ENCODE measurements at regions not wholly inside any gene's neighbourhood (a gene's known extent, or its start where the extent isn't known, plus 50 kb on each side); places are given as distances from the start of the nearest gene placed in this dataset.

GRCh38 chr6:14513496-14514393 is 396.2 kb downstream of the CD83 start:
- in situ Hi-C loops (cut with MboI; ENCODE audit: low pct_ligation_motif_present in 1 of 4, low pct_unique_long_range_greater_than_20kb in 1 of 4, low sequenced_read_pairs in 3 of 4) = no loop called here
- TF ChIP-seq, protein P1, sequence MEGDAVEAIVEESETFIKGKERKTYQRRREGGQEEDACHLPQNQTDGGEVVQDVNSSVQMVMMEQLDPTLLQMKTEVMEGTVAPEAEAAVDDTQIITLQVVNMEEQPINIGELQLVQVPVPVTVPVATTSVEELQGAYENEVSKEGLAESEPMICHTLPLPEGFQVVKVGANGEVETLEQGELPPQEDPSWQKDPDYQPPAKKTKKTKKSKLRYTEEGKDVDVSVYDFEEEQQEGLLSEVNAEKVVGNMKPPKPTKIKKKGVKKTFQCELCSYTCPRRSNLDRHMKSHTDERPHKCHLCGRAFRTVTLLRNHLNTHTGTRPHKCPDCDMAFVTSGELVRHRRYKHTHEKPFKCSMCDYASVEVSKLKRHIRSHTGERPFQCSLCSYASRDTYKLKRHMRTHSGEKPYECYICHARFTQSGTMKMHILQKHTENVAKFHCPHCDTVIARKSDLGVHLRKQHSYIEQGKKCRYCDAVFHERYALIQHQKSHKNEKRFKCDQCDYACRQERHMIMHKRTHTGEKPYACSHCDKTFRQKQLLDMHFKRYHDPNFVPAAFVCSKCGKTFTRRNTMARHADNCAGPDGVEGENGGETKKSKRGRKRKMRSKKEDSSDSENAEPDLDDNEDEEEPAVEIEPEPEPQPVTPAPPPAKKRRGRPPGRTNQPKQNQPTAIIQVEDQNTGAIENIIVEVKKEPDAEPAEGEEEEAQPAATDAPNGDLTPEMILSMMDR (IDR thresholded peaks at IDR 0.05) = no peak
- TF ChIP-seq POLR2A (IDR thresholded peaks at IDR 0.05) (no peak), POLR2AphosphoS5 (IDR thresholded peaks at IDR 0.05) (no peak), EP300 (IDR thresholded peaks at IDR 0.05; ENCODE audit: low read depth) (no peak)
- Histone ChIP-seq H3K27ac (no peak overlapping the region), H3K36me3 (no peaks in the 10 kb centered on the region), H3K9me3 (no peaks in the 10 kb centered on the region), H3K4me3 (no peak overlapping the region), H3K27me3 (no peaks in the 10 kb centered on the region), H3K4me1 (no peaks in the 10 kb centered on the region)
- WGBS, 2 donors (ENCODE audit: low coverage in 1 of 2) = 80 to 83% methylated on average over 7 of the region's 7 CpGs
- intact Hi-C loops (cut with DNase I; ENCODE audit: low total_unique reads) = no loop called here
- no peak for DNase-seq

- intact Hi-C loops (cut with DNase I; ENCODE audit: low total_unique reads) = no loop called here
- DNase-seq = no peak
- in situ Hi-C loops (cut with MboI; ENCODE audit: low pct_ligation_motif_present in 1 of 4, low pct_unique_long_range_greater_than_20kb in 1 of 4, low sequenced_read_pairs in 3 of 4) = no loop called here
- Histone ChIP-seq H3K36me3 (no peaks in the 10 kb centered on the region), H3K27me3 (no peaks in the 10 kb centered on the region), H3K4me3 (no peak overlapping the region), H3K9me3 (no peaks in the 10 kb centered on the region), H3K27ac (peak overlapping the region in 2 of 4 donors; percentile 33 to 60), H3K4me1 (no peaks in the 10 kb centered on the region)
- 76 to 87% methylated on average over 11 of the region's 11 CpGs for WGBS, 2 donors (ENCODE audit: low coverage in 1 of 2)
- TF ChIP-seq EP300 (IDR thresholded peaks at IDR 0.05; ENCODE audit: low read depth) (no peak), POLR2AphosphoS5 (IDR thresholded peaks at IDR 0.05) (peak; percentile 44 to 85 (median 68))
These were observed 399.4 kb downstream of the CD83 start for GRCh38 chr6:14516956-14517355.

- in situ Hi-C loops (cut with MboI; ENCODE audit: low pct_ligation_motif_present in 1 of 4, low pct_unique_long_range_greater_than_20kb in 1 of 4, low sequenced_read_pairs in 3 of 4) (no loop called here), intact Hi-C loops (cut with DNase I; ENCODE audit: low total_unique reads) (no loop called here)
- H3K9me3 ChIP-seq = no peaks in the 10 kb centered on the region
- peak overlapping the region in 2 of 4 donors; percentile 33 to 60 for H3K27ac ChIP-seq
- H3K36me3 ChIP-seq = no peaks in the 10 kb centered on the region
- H3K27me3 ChIP-seq = no peaks in the 10 kb centered on the region
- 79 to 83% methylated on average over 7 of the region's 7 CpGs for WGBS, 2 donors (ENCODE audit: low coverage in 1 of 2)
- no peak overlapping the region for H3K4me3 ChIP-seq
- no peak for DNase-seq
- H3K4me1 ChIP-seq = no peaks in the 10 kb centered on the region
- no peak for TF ChIP-seq EP300 (IDR thresholded peaks at IDR 0.05; ENCODE audit: low read depth)
- TF ChIP-seq, protein P1 (IDR thresholded peaks at IDR 0.05) = no peak
- TF ChIP-seq POLR2A (IDR thresholded peaks at IDR 0.05) = no peak
- TF ChIP-seq POLR2AphosphoS5 (IDR thresholded peaks at IDR 0.05) = no peak
These were observed 400.0 kb downstream of the CD83 start for GRCh38 chr6:14517516-14518105.

DNA sequence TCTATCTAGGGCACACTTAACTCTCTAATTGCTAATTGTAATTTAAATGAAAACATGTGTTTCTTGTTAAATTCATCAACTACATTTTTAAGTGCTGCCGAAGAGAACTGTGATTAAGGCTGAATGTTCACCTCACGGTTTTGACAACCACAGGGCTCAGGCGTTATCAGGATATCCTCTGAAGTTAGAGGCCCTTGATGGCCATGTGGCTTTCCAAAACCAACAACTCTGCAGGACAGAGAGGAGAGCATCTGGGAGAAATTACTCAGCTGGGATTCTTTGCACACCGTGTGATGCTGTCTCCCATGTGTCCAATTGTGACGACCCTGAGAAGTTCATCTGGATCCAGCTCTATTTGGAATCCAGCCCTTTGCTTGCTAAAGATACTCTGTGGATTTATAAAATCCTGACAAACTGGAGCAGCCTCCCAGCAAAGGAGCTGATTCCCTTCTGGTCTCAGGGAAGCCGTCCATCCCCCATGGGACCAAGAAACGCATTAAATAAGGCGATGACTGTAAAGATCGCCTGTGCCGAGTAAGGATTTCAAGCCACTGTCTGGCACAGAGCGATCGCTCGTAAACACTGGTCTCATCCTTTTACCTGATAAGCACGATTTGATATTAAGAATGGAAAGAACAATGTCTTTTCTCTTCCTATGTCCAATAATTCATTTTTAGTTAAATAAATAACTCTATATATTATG is 401.1 kb downstream of the CD83 start:
- Histone ChIP-seq H3K4me1 (no peaks in the 10 kb centered on the region), H3K27me3 (no peaks in the 10 kb centered on the region), H3K27ac (no peak overlapping the region), H3K36me3 (no peaks in the 10 kb centered on the region), H3K9me3 (no peaks in the 10 kb centered on the region), H3K4me3 (no peak overlapping the region)
- in situ Hi-C loops (cut with MboI; ENCODE audit: low pct_ligation_motif_present in 1 of 4, low pct_unique_long_range_greater_than_20kb in 1 of 4, low sequenced_read_pairs in 3 of 4) = no loop called here
- intact Hi-C loops (cut with DNase I; ENCODE audit: low total_unique reads) = no loop called here
- WGBS, 2 donors (ENCODE audit: low coverage in 1 of 2) = 83 to 90% methylated on average over 6 to 14 of the region's 14 CpGs
- DNase-seq = no peak
- TF ChIP-seq EP300 (IDR thresholded peaks at IDR 0.05; ENCODE audit: low read depth) (no peak), POLR2A (IDR thresholded peaks at IDR 0.05) (no peak), POLR2AphosphoS5 (IDR thresholded peaks at IDR 0.05) (no peak)
- TF ChIP-seq, protein P1 (IDR thresholded peaks at IDR 0.05) = no peak
